Sciatic nerve (tissue), 2 donors: ENCODE measurements at regions not wholly inside any gene's neighbourhood (a gene's known extent, or its start where the extent isn't known, plus 50 kb on each side); places are given as distances from the start of the nearest gene placed in this dataset.

Experiments
- ATAC-seq: fragments of 200-7000 bp; cut with Tn5 transposase; one replicate; pipeline ENCODE4 v1.9.1; 2020; ENCODE audit warnings: mild to moderate bottlenecking, moderate library complexity
- DNase-seq: peaks from one replicate; pipeline ENCODE4 v3.0.0-alpha.2; 2020; ENCODE audit warnings: low spot score
- intact Hi-C: fragments of 100-400 bp; cut with DNase I; formaldehyde crosslinking; loops from one replicate; pipeline ENCODE4 v1.14.2; 2022
- donor health status: DM: no; HTN: no; CAD: no.
- donor health status: DM: no; HTN: no; CAD: no.

GRCh38 chr9:82260691-82261090, 272.1 kb downstream of the SPATA31D1 start:
- intact Hi-C loops: loop anchor here (10.0 kb wide), 1 partner anchor 56 kb away; no protein-coding TSS in a partner anchor
- no peak for DNase-seq
- no peak for ATAC-seq

GRCh38 chr9:82263619-82264018, 275.0 kb downstream of the SPATA31D1 start:
- intact Hi-C loops: loop anchor here (10.0 kb wide), 1 partner anchor 59 kb away; no protein-coding TSS in a partner anchor
- ATAC-seq: no peak

GRCh38 chr9:82271106-82271561, 282.6 kb downstream of the SPATA31D1 start:
- intact Hi-C loops: no loop called here
- DNase-seq: no peak
- ATAC-seq: no peak

More at GRCh38 chr9:82263619-82264018, 275.0 kb downstream of the SPATA31D1 start:
- no peak for DNase-seq

GRCh38 chr9:82273121-82273520, 284.5 kb downstream of the SPATA31D1 start:
- no peak for ATAC-seq
- intact Hi-C loops: no loop called here

GRCh38 chr9:82275258-82275927, 286.8 kb downstream of the SPATA31D1 start:
- intact Hi-C loops: no loop called here
- no peak for DNase-seq
- ATAC-seq: no peak

More at GRCh38 chr9:82273121-82273520, 284.5 kb downstream of the SPATA31D1 start:
- no peak for DNase-seq

- intact Hi-C loops: no loop called here
- DNase-seq: no peak
- ATAC-seq: no peak
Measured at GRCh38 chr9:82281066-82281465, 292.5 kb downstream of the SPATA31D1 start.

GRCh38 chr9:82284758-82285157, 296.2 kb downstream of the SPATA31D1 start:
- intact Hi-C loops: no loop called here
- no peak for ATAC-seq
- DNase-seq: no peak

GRCh38 chr9:82295181-82295580, 306.6 kb downstream of the SPATA31D1 start:
- no peak for ATAC-seq
- intact Hi-C loops: no loop called here
- DNase-seq: no peak

- DNase-seq: no peak
- intact Hi-C loops: no loop called here
- no peak for ATAC-seq
Measured at GRCh38 chr9:82299870-82300269, 311.3 kb downstream of the SPATA31D1 start.

- ATAC-seq: no peak
- DNase-seq: no peak
- intact Hi-C loops: no loop called here
Measured at GRCh38 chr9:82302968-82303655, 314.5 kb downstream of the SPATA31D1 start.

- ATAC-seq: no peak
- intact Hi-C loops: no loop called here
Measured at GRCh38 chr9:82308836-82309235, 320.3 kb downstream of the SPATA31D1 start.

GRCh38 chr9:82313697-82314096, 325.1 kb downstream of the SPATA31D1 start:
- intact Hi-C loops: no loop called here
- ATAC-seq: no peak

More at GRCh38 chr9:82308836-82309235, 320.3 kb downstream of the SPATA31D1 start:
- no peak for DNase-seq

GRCh38 chr9:82320566-82320965, 332.0 kb downstream of the SPATA31D1 start:
- DNase-seq: no peak
- intact Hi-C loops: no loop called here
- ATAC-seq: no peak

More at GRCh38 chr9:82313697-82314096, 325.1 kb downstream of the SPATA31D1 start:
- DNase-seq: no peak

- intact Hi-C loops: no loop called here
- no peak for DNase-seq
- no peak for ATAC-seq
Measured at GRCh38 chr9:82325907-82326306, 337.3 kb downstream of the SPATA31D1 start.

- DNase-seq (no peak), ATAC-seq (no peak)
- intact Hi-C loops: no loop called here
Measured at GRCh38 chr9:82327641-82328040, 339.1 kb downstream of the SPATA31D1 start.

GRCh38 chr9:82331079-82331478, 342.5 kb downstream of the SPATA31D1 start:
- ATAC-seq (no peak), DNase-seq (no peak)
- intact Hi-C loops: no loop called here

GRCh38 chr9:82332018-82332773, 343.6 kb downstream of the SPATA31D1 start:
- intact Hi-C loops: no loop called here
- ATAC-seq (no peak), DNase-seq (no peak)

- intact Hi-C loops: no loop called here
- no peak for DNase-seq
- ATAC-seq: no peak
Measured at GRCh38 chr9:82332774-82333152, 344.2 kb downstream of the SPATA31D1 start.

GRCh38 chr9:82333671-82334070, 345.1 kb downstream of the SPATA31D1 start:
- ATAC-seq (no peak), DNase-seq (no peak)
- intact Hi-C loops: no loop called here

- ATAC-seq (no peak), DNase-seq (no peak)
- intact Hi-C loops: no loop called here
Measured at GRCh38 chr9:82334286-82334685, 345.7 kb downstream of the SPATA31D1 start.
